Neural cell (in vitro differentiated cells): ENCODE measurements at regions not wholly inside any gene's neighbourhood (a gene's known extent, or its start where the extent isn't known, plus 50 kb on each side); places are given as distances from the start of the nearest gene placed in this dataset.
"Not testable (repeated sequence)": the region's sequence is repeated elsewhere in the genome, so short reads cannot be mapped to it uniquely, and the experiment has no call there.

Source experiments
- H2AFZ ChIP-seq: fragments of 200-600, 300-800 bp; sonication (generic), shearing (Covaris generic); 2 replicates; pipeline ENCODE4 v1.6.0; 2014; ENCODE audit warnings: low read depth, mild to moderate bottlenecking, antibody characterized with exemption, low read length, moderate library complexity
- H3F3A ChIP-seq: fragments of 200-600 bp; shearing (Covaris generic); 2 replicates; pipeline ENCODE4 v1.6.1; 2016; ENCODE audit warnings: mild to moderate bottlenecking, moderate library complexity, mixed read lengths, antibody characterized with exemption, low read length; ENCODE audit not compliant: insufficient read depth, poor library complexity, severe bottlenecking
- H3K27ac ChIP-seq: fragments of 200-600, 300-800 bp; sonication (generic), shearing (Covaris generic); 2 replicates; pipeline ENCODE4 v1.5.1; 2014; ENCODE audit warnings: mild to moderate bottlenecking, low read length, moderate library complexity
- H3K27me3 ChIP-seq: fragments of 300-800, 200-600 bp; sonication (generic), shearing (Covaris generic); 2 replicates; pipeline ENCODE4 v1.6.0; 2014; ENCODE audit warnings: mild to moderate bottlenecking, low read depth, low read length, moderate library complexity; ENCODE audit not compliant: insufficient read depth
- H3K36me3 ChIP-seq: fragments of 300-800, 200-600 bp; sonication (generic), shearing (Covaris generic); 2 replicates; pipeline ENCODE4 v1.5.1; 2014; ENCODE audit warnings: mild to moderate bottlenecking, antibody characterized with exemption, low read length, moderate library complexity; ENCODE audit not compliant: insufficient read depth
- H3K4me2 ChIP-seq: fragments of 300-800, 200-600 bp; sonication (generic), shearing (Covaris generic); 2 replicates; pipeline ENCODE4 v1.6.0; 2014; ENCODE audit warnings: mild to moderate bottlenecking, low read length
- H3K4me3 ChIP-seq: fragments of 300-800, 200-600 bp; sonication (generic), shearing (Covaris generic); 2 replicates; pipeline ENCODE4 v1.5.1; 2014; ENCODE audit warnings: mild to moderate bottlenecking, low read length, moderate library complexity
- H3K79me2 ChIP-seq: fragments of 200-600 bp; shearing (Covaris generic); replicated peaks from 2 replicates; pipeline ENCODE4 v1.6.0; 2014; ENCODE audit warnings: mild to moderate bottlenecking, low read length, moderate library complexity; ENCODE audit not compliant: insufficient read depth
- H3K9ac ChIP-seq: fragments of 300-800, 200-600 bp; sonication (generic), shearing (Covaris generic); 2 replicates; pipeline ENCODE4 v1.6.1; 2016; ENCODE audit warnings: mild to moderate bottlenecking, low read length, mixed read lengths
- H3K9me2 ChIP-seq: fragments of 200-600 bp; shearing (Covaris generic); 2 replicates; pipeline ENCODE4 v1.6.1; 2016; ENCODE audit warnings: mild to moderate bottlenecking, low read length, mixed read lengths; ENCODE audit not compliant: insufficient read depth
- H3K9me3 ChIP-seq: fragments of 200-600, 300-800 bp; sonication (generic), shearing (Covaris generic); 2 replicates; pipeline ENCODE4 v1.6.1; 2016; ENCODE audit warnings: mild to moderate bottlenecking, mixed run types, low read length, moderate library complexity, mixed read lengths
- H4K20me1 ChIP-seq: fragments of 200-600 bp; shearing (Covaris generic); 2 replicates; pipeline ENCODE4 v1.6.1; 2016; ENCODE audit warnings: mild to moderate bottlenecking, mixed run types; ENCODE audit not compliant: insufficient read depth
- CTCF ChIP-seq: fragments of 450-650 bp; IDR thresholded peaks from 2 replicates; pipeline ENCODE4 v1.5.1; 2014; ENCODE audit warnings: antibody characterized with exemption, mild to moderate bottlenecking, moderate library complexity; ENCODE audit not compliant: poor library complexity, severe bottlenecking
- EP300 ChIP-seq: fragments of 450-650 bp; conservative IDR thresholded peaks from 2 replicates; pipeline ENCODE4 v1.6.1; 2014; ENCODE audit warnings: antibody characterized with exemption, mild to moderate bottlenecking, moderate library complexity; ENCODE audit not compliant: poor library complexity, severe bottlenecking
- EZH2 ChIP-seq: fragments of 200-600, 300-800 bp; shearing (Covaris generic), sonication (generic); IDR thresholded peaks from 2 replicates; pipeline ENCODE4 v1.6.1; 2014; ENCODE audit warnings: antibody characterized with exemption, low read length, borderline replicate concordance, mild to moderate bottlenecking; ENCODE audit not compliant: insufficient read depth, poor library complexity, severe bottlenecking
- MXI1 ChIP-seq: fragments of 450-650 bp; conservative IDR thresholded peaks from 2 replicates; pipeline ENCODE4 v1.6.1; 2014; ENCODE audit warnings: antibody characterized with exemption, mild to moderate bottlenecking; ENCODE audit not compliant: poor library complexity, severe bottlenecking
- POLR2AphosphoS5 ChIP-seq: IDR thresholded peaks from 2 replicates; pipeline ENCODE4 v1.6.1; 2012
- RAD21 ChIP-seq: fragments of 450-650 bp; conservative IDR thresholded peaks from 2 replicates; pipeline ENCODE4 v1.6.1; 2014; ENCODE audit warnings: antibody characterized with exemption, mild to moderate bottlenecking, moderate library complexity
- REST ChIP-seq: IDR thresholded peaks from 2 replicates; pipeline ENCODE4 v1.6.1; 2012; ENCODE audit warnings: borderline replicate concordance
- SMC3 ChIP-seq: fragments of 450-650 bp; conservative IDR thresholded peaks from 2 replicates; pipeline ENCODE4 v1.6.1; 2014; ENCODE audit warnings: antibody characterized with exemption, mild to moderate bottlenecking, moderate library complexity; ENCODE audit not compliant: poor library complexity
- TAF1 ChIP-seq: IDR thresholded peaks from 2 replicates; pipeline ENCODE4 v1.6.1; 2012; ENCODE audit warnings: low read depth

- no peaks in the 10 kb centered on the region for H4K20me1 ChIP-seq
- H3K9ac ChIP-seq = no peak overlapping the region
- no peaks in the 10 kb centered on the region for H3F3A ChIP-seq
- no peaks in the 10 kb centered on the region for H3K79me2 ChIP-seq
- no peaks in the 10 kb centered on the region for H3K9me3 ChIP-seq
- no peaks in the 10 kb centered on the region for H3K36me3 ChIP-seq
- no peaks in the 10 kb centered on the region for H3K27me3 ChIP-seq
- no peak overlapping the region for H3K27ac ChIP-seq
- H3K4me2 ChIP-seq = no peak overlapping the region
- H3K4me3 ChIP-seq = no peak overlapping the region
- no peak overlapping the region for H2AFZ ChIP-seq
- H3K9me2 ChIP-seq = no peaks in the 10 kb centered on the region
- TF ChIP-seq EP300 = no peak
- TF ChIP-seq CTCF = no peak
- no peak for TF ChIP-seq REST
- no peak for TF ChIP-seq SMC3
- TF ChIP-seq POLR2AphosphoS5 = no peak
- TF ChIP-seq EZH2 = no peak
- TF ChIP-seq RAD21 = no peak
- no peak for TF ChIP-seq MXI1
- TF ChIP-seq TAF1 = no peak
These were observed 70.9 kb upstream of the TNP1 start for GRCh38 chr2:216930716-216931115.

- not testable (repeated sequence) for H3K79me2 ChIP-seq
These were observed 69.5 kb upstream of the TNP1 start for GRCh38 chr2:216929338-216929737.

GRCh38 chr2:216927163-216927562, 67.3 kb upstream of the TNP1 start:
- Histone ChIP-seq H3K9ac (no peak overlapping the region), H3K4me3 (no peak overlapping the region), H3F3A (no peaks in the 10 kb centered on the region), H3K36me3 (no peaks in the 10 kb centered on the region), H3K9me3 (no peaks in the 10 kb centered on the region), H4K20me1 (no peaks in the 10 kb centered on the region), H3K27ac (no peak overlapping the region), H3K27me3 (no peaks in the 10 kb centered on the region), H2AFZ (no peak overlapping the region), H3K4me2 (no peak overlapping the region), H3K9me2 (no peaks in the 10 kb centered on the region), H3K79me2 (no peaks in the 10 kb centered on the region)
- no peak for TF ChIP-seq EP300
- TF ChIP-seq RAD21 = no peak
- no peak for TF ChIP-seq SMC3
- no peak for TF ChIP-seq POLR2AphosphoS5

More at GRCh38 chr2:216929338-216929737, 69.5 kb upstream of the TNP1 start:
- H3K36me3 ChIP-seq, H3F3A ChIP-seq, H3K9me3 ChIP-seq, H3K27ac ChIP-seq, H3K9me2 ChIP-seq, H3K9ac ChIP-seq, H3K4me3 ChIP-seq, H3K27me3 ChIP-seq, H2AFZ ChIP-seq, H3K4me2 ChIP-seq, H4K20me1 ChIP-seq: not testable (repeated sequence)
